ENCODE measurements at regions not wholly inside any gene's neighbourhood (a gene's known extent, or its start where the extent isn't known, plus 50 kb on each side); places are given as distances from the start of the nearest gene placed in this dataset.
"Not testable (repeated sequence)": the region's sequence is repeated elsewhere in the genome, so short reads cannot be mapped to it uniquely, and the experiment has no call there.

- not testable (repeated sequence) for H4K8ac ChIP-seq (replicated peaks; ENCODE audit: insufficient read length, low read depth, low read length); H4K91ac ChIP-seq (ENCODE audit: insufficient read length, low read depth, low read length); H3K4ac ChIP-seq (ENCODE audit: low read depth, low read length); H3K27me3 Mint-ChIP-seq (ENCODE audit: low read depth); DNase-seq; H4K20me1 ChIP-seq (ENCODE audit: control insufficient read depth, insufficient read depth, insufficient read length); H3K9ac ChIP-seq (ENCODE audit: extremely low read depth, insufficient read length, low read length); H3K27me3 ChIP-seq (ENCODE audit: insufficient read depth, low read length); H3K56ac ChIP-seq (ENCODE audit: insufficient read length, low read depth, low read length); H4K5ac ChIP-seq (ENCODE audit: insufficient read length, low read depth, low read length); H3K23me2 ChIP-seq (ENCODE audit: insufficient read length, low read depth, low read length, poor library complexity, severe bottlenecking); H2BK5ac ChIP-seq (ENCODE audit: insufficient read length, low read length); H3K79me1 ChIP-seq (ENCODE audit: insufficient read depth, low read depth, low read length, poor library complexity, severe bottlenecking); H3K27ac ChIP-seq (ENCODE audit: insufficient read length, low read depth, low read length); H2AK5ac ChIP-seq (ENCODE audit: insufficient read length, low read length); H2BK120ac ChIP-seq (ENCODE audit: low read depth, low read length, poor library complexity, severe bottlenecking); H3K14ac ChIP-seq (ENCODE audit: insufficient read depth, low read length); H3K4me3 Mint-ChIP-seq; H2AFZ ChIP-seq (ENCODE audit: low read length); H3K4me2 ChIP-seq (ENCODE audit: insufficient read depth, insufficient read length, low read length); H2BK12ac ChIP-seq (ENCODE audit: insufficient read length, low read depth, low read length); H3K9me3 ChIP-seq (ENCODE audit: control insufficient read depth, low read depth, low read length); H3T11ph ChIP-seq (ENCODE audit: low read length); H2BK20ac ChIP-seq (ENCODE audit: low read depth, low read length, poor library complexity, severe bottlenecking); H3K23ac ChIP-seq (ENCODE audit: insufficient read length, low read depth, low read length); H2BK15ac ChIP-seq (ENCODE audit: low read depth, low read length); H3K4me1 ChIP-seq (ENCODE audit: insufficient read depth, low read length); H3K18ac ChIP-seq (ENCODE audit: insufficient read length, low read depth, low read length); H3K79me2 ChIP-seq (ENCODE audit: insufficient read depth, low read length)
- H3K27ac Mint-ChIP-seq = peak overlapping the region in 1 of 3 experiments; percentile 41; a peak in 1 of 7 replicates
- no CpG with 5 or more reads among the region's 4 CpGs for WGBS (ENCODE audit: extremely low coverage, insufficient read length, low lambda C conversion rate)
- H3K9me3 Mint-ChIP-seq = peaks cover 16 to 22% of the 10 kb centered on the region in 2 experiments
- peaks cover 4 to 26% (median 25%) of the 10 kb centered on the region in 3 experiments for H3K36me3 Mint-ChIP-seq (ENCODE audit: insufficient read depth in 1 of 3, low read depth in 3 of 3)
- H3K4me1 Mint-ChIP-seq = peaks cover 42 to 50% of the 10 kb centered on the region in 2 experiments
These were observed 199.0 kb downstream of the JRKL start for GRCh38 chr11:96588793-96589192.
